ENCODE measurements at regions not wholly inside any gene's neighbourhood (a gene's known extent, or its start where the extent isn't known, plus 50 kb on each side); places are given as distances from the start of the nearest gene placed in this dataset.
A peak's percentile ranks its signal among the peaks of the same experiment; 100 is the strongest.

GRCh38 chr10:112898540-112899390 is 51.3 kb upstream of the TCF7L2 start (continued):
- TF ChIP-seq HIC1 (tag by site-specific recombination; IDR thresholded peaks at IDR 0.05) (peak; percentile 51; the same call in 1 of the 2 replicates), ZBTB7A (tag by site-specific recombination; IDR thresholded peaks at IDR 0.05; ENCODE audit: low read depth) (no peak), PRDM10 (tag by site-specific recombination; IDR thresholded peaks at IDR 0.05) (peak; percentile 38; the same call in 1 of the 2 replicates), ZNF529 (tag by site-specific recombination; IDR thresholded peaks at IDR 0.05; ENCODE audit: insufficient replicate concordance) (no peak), ZNF658 (tag by site-specific recombination; IDR thresholded peaks at IDR 0.05) (no peak), ZNF133 (tag by site-specific recombination; IDR thresholded peaks at IDR 0.05) (no peak), OVOL3 (tag by site-specific recombination; IDR thresholded peaks at IDR 0.05) (no peak), ZNF473 (tag by site-specific recombination; IDR thresholded peaks at IDR 0.05) (no peak), MEIS1 (CRISPR knock-in tag; IDR thresholded peaks at IDR 0.05; ENCODE audit: borderline replicate concordance) (no peak), ZNF223 (tag by site-specific recombination; IDR thresholded peaks at IDR 0.05) (no peak), ZIC2 (tag by site-specific recombination; IDR thresholded peaks at IDR 0.05) (peak; percentile 49; the same call in 1 of the 2 replicates), KLF9 (tag by site-specific recombination; IDR thresholded peaks at IDR 0.05; ENCODE audit: low read depth) (no peak), ZNF214 (tag by site-specific recombination; IDR thresholded peaks at IDR 0.05; ENCODE audit: borderline replicate concordance) (no peak), ZNF175 (tag by site-specific recombination; IDR thresholded peaks at IDR 0.05) (no peak), KLF10 (tag by site-specific recombination; IDR thresholded peaks at IDR 0.05) (no peak; the same call in 1 of the 2 replicates), ZNF274 (IDR thresholded peaks at IDR 0.05; ENCODE audit: low read length) (no peak), ZNF274 (tag by site-specific recombination; IDR thresholded peaks at IDR 0.05; ENCODE audit: borderline replicate concordance) (no peak), KLF8 (tag by site-specific recombination; IDR thresholded peaks at IDR 0.05) (no peak), ZNF610 (tag by site-specific recombination; IDR thresholded peaks at IDR 0.05; ENCODE audit: borderline replicate concordance) (no peak), ZNF701 (tag by site-specific recombination; IDR thresholded peaks at IDR 0.05) (no peak), ZNF585B (tag by site-specific recombination; IDR thresholded peaks at IDR 0.05) (no peak), ZNF555 (tag by site-specific recombination; conservative IDR thresholded peaks at IDR 0.05) (no peak), HOXC10 (CRISPR knock-in tag; IDR thresholded peaks at IDR 0.05) (no peak), REST (tag by site-specific recombination; IDR thresholded peaks at IDR 0.05) (no peak), ZNF639 (tag by site-specific recombination; IDR thresholded peaks at IDR 0.05) (no peak), ZNF26 (tag by site-specific recombination; IDR thresholded peaks at IDR 0.05) (no peak), YY2 (tag by site-specific recombination; IDR thresholded peaks at IDR 0.05) (no peak), ZNF530 (tag by site-specific recombination; IDR thresholded peaks at IDR 0.05; ENCODE audit: low read depth) (no peak)
